GM11168 (cell line): ENCODE measurements at regions not wholly inside any gene's neighbourhood (a gene's known extent, or its start where the extent isn't known, plus 50 kb on each side); places are given as distances from the start of the nearest gene placed in this dataset.

Experiments used
- in situ Hi-C: fragments of 300-500 bp; cut with MboI; formaldehyde crosslinking; loops from one replicate; pipeline ENCODE4 v1.12.0; 2022; ENCODE audit warnings: low sequenced_read_pairs; ENCODE audit not compliant: unreplicated experiment

DNA sequence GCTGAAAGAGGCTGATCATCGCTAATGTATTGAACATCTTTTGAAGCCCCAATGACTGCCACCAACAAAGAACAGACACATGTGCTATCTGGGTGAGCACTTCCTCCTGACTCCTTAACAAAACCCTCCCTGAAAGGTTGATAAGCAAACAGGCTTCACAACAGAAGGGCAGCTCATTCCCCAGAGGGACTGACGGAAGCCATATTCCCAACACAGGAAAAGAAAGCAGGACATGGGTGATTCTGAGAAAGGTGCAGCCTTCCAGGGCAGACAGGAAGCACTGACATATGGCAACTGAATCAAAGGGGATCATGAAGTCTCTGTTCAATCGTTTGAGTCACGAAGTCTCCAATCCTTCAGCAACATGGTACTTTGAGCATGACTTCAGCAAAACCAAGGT is 929.0 kb downstream of the MCTP2 start:
- in situ Hi-C loops = no loop called here

DNA sequence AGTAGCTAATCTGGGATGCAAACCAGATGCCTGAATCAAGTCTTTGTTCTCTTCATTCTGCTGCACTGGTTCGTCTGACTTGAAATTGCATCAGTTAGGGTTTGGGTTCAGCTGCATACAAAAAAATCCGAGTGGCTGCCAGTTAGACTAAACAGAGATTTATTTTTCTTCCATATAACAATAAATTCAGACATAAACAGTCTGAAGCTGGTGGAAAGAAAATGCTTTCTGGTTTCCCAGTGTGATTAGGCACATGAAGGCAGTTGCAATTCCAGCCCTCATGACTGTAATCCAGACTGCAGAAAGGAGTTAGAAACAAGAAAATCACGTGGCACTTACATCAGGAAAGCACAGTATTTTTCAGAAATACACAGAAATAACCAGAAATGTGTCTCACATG is 930.7 kb downstream of the MCTP2 start:
- in situ Hi-C loops = no loop called here

DNA sequence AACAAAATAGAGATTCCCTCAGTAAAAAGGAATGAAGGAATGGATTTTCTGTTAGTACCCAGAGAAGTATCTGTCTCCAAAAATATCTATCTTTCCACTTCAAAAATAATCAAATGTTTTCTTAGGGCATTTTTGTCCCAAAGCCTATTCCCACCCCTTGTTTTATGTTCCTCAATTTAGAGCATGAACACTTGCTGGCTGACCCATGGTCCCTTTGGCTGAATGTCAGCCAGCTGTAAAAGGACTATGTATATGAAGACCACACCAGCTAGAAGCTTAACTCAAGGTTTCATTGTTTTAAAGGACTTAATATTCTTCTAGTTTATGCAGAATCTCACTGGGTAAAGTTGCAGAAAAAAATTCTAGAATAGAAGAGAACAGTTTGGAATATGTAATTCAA is 931.2 kb downstream of the MCTP2 start:
- in situ Hi-C loops = no loop called here

DNA sequence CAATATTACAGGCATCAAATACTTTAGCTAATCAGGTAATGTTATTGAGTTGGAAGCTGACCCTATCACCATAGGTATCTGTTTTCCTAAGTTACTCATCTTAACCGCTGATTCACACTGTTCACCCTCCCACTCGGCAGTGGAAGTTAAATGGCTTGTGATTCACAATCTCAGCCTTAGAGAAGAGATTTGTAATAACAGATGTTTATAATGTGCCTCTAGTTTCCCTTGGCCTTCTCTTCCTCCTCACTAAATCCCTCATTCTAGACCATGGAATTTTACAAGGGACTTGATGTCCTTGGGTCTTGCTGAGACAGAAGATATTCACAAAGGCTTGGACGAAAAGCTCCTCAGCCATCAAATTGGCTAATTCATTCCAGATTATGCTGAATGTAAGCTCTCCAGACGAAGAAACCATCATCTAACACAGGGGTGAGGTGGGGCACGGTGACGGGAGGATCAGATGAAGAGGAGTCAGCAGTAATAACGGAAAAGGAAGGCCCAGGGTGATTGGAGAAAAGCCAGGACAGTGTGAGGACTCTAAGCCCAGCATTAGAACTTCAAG is 931.7 kb downstream of the MCTP2 start:
- in situ Hi-C loops = no loop called here

DNA sequence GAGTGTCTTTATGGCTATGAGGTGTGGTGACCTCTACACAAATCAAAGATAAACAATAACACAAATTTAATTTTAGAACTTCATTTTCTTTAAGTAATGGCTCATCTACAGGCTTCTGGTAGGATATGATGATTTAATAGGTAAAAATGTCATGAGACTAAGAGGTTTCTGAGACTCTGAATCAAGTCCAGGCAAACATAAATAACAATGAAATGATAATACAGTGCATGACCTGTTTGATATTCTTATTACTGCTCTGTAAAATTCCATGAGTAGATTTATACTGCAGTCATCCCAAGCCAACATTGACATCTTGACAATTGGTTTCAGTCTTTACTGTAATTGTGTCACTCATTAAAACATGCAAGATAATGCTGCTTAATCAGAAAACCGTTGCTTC is 936.8 kb downstream of the MCTP2 start:
- in situ Hi-C loops = no loop called here

DNA sequence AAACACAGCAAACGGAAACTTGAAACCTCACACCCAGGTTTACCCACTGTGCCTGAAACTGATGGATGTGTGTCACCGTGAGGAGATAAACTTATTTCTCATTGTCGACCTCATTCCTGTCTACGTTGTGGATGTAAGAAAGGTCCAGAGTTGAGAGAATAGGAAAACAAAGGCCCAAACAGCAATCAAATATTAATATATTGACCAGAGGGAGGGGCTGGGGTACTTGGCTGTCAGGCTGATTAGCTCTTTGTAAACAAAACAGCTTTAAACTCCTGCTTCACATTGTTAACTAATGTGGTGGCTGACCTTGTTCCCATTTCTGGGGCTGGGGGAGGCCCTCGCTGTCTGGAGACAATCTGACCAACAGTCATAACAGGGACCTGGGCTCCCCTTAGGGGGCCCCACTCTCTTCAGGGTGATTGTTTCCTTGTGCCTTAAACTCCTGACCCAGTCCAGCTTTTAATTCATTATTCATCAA is 937.6 kb downstream of the MCTP2 start:
- in situ Hi-C loops = no loop called here

DNA sequence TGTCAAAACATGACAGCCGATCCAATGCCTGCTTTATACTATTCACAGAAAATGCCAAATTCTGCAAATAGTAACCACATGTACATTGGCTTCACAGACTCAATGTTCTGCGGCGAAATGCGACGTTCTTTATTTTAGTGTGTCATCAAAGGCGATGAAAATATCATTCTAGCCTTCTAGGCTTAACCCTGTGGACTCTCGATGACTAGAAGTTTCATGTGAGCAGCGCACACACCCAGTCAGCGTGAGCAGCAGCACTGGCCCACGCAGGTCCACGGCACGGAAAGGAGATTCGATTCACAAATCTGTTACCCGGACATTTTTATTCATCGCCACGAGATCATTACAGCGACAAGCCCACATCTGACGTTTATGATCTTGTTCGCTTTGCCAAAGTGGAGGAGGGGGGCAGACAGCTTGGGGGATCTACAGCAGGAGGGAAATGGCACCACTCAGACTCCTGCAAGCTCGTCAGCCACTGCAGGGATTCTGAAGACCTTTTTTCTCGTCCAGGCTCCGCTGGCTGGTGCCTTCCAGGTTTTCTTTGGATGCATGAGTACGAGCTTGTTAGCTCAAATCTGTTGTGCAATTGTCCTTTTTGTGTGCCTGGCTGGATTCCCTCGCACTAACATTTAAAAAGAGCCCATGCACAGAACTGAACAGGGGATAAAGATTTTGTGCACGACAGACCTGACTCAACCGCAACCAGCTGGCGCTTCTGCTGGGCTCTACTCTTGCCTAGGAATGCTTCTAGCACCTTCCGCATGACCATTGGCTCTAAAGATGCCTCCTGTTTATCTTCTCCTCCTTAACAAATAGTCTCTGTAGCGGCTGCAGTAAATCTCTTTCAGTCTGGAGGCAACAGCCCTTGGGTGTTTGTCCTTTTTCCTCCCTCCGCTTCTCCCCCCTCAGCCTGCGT is 938.4 kb downstream of the MCTP2 start:
- in situ Hi-C loops = no loop called here

DNA sequence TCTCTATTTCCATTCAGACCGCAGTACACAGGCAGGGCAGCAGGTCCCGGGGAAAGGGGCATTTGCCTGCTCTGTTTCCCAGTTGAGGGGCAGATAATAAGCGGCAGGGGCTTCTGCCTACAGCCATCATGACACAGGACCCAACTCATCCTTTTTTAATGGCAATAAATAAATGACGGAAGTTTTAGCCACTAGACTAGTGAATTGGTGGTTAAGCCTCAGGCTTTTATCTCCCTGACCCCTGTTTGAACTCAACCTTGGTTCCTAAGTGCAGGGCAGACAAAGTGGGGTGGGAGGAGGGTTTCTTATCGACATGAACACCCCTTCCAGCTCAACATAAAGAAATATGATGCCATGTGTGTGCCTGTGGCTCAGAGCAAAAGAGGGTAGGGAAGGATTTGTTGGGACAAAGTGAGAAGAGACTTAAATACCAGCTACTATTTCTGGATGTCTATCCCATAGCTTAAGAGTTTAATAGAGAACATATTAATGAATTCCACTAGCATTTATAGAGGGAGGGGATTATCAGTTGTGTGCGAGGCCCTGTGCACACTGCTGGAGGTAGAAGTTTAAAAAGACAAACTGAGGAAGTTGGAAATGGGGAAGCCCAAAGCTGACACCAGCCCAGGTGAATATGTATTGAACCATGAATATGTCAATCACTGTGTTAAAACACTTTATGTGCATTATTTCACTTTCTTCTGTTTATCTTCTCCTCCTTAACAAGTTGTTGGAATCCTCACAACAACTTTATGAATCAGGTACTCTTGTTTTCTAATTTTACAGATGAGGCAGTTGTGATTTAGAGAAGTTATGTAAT is 939.4 kb downstream of the MCTP2 start:
- in situ Hi-C loops = no loop called here

DNA sequence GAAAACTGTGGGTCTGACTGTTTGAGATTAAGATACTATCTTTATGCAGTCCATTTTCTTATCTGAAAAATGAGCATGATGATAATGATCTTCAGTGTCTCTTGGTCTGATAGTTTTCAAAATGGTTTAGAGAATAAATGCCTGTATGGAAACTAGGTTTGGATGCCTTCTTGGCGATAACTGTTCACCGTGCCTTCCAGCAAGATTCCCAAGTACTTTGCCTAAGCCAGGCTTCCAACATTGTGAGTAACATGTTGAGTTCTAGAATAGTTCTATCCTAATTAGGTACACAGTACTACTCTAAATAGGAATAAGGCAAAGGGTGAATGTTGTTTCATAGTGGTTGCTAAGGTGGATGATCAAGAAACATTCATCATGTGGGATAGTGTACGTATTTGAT is 940.2 kb downstream of the MCTP2 start:
- in situ Hi-C loops = no loop called here

DNA sequence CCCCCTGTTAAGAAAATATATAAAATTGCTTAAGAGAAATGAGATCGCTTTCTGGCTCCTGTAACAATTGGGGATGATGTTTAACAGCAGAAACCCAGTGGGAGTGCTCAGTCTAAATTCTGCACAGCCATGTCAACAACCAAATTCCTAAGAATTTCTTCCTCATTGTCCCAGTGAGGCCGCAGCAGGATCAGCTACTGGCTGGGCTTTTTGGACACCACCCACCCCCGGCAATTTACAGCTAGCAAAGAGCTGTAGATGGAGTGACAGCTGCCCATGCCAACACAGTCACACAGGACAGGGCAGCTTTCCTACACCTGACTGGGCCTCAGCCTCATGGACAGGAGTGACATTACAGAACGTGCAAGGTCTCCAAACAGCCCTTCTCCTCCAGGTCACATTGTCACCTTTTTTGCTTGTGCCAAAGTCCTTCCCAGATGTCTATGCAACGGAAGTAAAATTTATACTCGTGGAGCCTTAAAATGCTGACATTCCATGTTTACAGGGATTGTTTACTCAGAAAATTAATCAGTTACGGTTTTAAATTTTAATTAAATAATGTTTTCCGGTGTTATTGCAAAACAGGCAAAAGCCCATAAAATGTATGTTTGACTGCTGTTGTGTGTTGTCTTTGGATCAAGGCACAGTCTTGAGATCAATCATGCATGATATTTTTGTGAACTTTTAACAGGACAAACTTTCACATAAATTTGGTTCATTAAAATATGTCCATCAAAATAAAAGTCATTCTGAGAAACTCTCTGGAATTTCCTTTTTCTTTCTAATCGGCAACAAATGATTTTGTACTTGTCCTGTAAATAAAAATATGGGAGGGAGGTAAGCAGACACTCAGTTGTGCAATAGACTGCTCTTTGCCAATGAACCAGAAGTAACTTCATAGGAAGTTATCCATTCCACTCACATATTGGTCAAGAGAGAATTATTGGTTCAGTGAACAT is 943.2 kb downstream of the MCTP2 start:
- in situ Hi-C loops = no loop called here

DNA sequence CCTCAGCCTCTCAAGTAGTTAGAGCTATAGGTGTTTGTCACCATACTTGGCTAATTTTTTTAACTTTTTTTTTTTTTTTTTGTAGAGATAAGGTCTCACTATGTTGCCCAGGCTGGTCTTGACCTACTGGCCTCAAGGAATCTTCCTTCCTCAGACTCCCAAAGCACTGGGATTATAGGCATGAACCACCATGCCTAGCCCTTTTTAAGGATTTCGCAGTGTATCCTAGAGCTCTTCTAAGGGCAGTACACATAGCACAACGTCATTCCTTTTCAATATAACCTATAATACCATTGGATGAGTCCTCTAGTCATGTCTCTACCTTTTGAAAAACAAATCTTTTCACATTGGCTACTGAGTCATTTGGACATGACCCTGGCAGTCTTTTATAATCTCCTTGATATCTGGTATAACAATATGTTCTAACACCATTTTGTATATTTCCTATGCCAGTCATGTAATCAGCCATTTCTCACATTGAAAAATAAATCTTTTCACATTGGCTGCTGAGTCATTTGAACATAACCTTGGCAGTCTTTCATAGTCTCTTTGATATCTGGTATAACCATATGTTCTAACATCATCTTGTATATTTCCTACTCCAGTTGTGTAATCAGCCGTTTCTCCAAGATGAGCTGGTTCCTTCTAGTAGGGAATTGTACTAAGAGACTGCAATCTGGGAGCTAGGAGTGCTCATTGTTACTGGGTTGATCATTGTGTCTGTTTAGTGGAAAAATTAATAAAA is 944.7 kb downstream of the MCTP2 start:
- in situ Hi-C loops = no loop called here

DNA sequence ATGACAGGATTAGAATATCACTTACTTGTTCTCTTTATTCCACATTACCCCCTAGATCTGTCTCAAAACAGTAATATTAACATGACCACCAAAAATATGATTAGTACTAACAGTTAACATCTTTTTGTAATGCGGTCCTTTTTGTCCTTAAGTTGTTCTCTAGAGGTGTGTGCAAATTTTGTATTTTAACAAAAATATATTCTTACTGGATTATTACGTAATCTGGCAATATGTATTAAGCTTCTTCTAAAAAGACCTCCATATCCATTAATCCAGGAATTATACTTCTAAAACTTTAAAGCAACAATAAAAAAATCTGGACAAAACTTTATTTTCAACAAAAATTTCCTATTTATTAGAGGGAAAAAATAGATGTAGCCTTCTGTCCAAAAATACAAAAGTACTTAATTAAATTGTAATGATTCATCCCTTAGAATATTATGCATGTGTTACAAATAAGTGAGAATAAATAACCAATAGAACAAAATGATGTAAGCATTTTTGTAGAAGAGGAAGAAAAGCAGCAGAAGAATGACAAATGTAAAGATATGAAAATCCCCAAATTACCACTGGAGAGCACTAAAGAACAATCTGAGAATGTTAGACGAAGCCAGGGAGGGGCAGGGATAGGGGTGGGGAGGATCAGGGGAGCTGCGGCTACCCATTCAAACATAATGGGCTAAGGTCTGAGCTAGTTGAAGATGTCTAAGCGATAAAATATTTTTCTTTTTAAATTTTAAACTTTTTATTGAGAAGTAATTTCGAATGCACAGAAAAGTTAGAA is 945.6 kb downstream of the MCTP2 start:
- in situ Hi-C loops = no loop called here

DNA sequence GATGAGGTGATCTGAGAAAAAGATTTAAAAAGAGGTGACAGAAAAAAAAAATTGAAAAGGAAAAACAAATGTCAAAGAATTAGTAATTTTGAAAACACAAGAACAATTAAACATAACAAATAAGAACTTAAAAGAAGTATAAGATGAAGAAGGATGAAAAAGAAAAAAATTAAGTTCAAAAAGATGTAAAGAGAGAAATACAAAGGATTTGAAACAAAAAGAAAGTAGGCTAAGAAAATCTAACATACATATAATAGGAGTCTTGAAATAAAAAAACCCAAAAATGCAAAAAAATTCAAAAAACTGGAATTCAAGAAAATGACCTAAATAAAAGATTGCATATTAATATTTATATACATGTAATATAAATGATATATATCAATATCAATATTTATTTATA is 949.2 kb downstream of the MCTP2 start:
- in situ Hi-C loops = no loop called here

DNA sequence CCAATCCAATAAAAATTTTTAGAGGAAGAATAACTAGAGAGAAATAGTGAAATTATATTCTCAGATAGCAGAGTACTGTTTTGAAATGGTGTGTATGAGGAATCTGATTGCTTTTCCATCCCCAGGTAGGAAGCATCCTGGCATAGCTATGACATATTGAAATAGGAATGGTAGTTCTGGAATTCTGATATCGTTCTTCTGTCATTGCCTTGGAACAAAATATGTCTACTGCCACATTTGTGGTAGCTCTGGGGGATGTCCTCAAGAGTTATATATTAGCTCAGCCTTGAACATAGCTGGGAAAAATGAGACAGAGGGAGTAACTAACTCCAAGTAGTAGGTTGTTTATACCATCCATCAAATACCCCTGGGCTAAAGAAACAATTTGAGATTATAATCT is 950.7 kb downstream of the MCTP2 start:
- in situ Hi-C loops = no loop called here

DNA sequence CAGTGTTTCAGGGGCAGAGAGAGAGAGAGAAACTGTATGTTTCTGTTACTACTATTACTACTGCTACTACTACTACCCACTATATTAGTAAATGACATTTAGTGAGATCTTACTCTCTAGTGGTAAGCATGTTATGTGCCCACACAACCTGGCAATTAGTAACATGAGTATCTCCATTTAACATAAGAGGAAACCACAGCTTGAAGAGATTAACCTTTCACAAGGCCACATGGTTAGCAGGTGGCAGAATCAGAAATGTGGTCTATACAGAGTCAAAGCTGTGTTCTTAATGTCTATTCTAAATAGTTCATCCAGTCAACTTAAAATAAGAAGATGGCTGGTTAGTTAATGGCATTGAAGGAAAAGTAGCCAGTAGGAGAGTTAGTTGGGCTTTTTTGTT is 961.6 kb downstream of the MCTP2 start:
- in situ Hi-C loops = no loop called here

DNA sequence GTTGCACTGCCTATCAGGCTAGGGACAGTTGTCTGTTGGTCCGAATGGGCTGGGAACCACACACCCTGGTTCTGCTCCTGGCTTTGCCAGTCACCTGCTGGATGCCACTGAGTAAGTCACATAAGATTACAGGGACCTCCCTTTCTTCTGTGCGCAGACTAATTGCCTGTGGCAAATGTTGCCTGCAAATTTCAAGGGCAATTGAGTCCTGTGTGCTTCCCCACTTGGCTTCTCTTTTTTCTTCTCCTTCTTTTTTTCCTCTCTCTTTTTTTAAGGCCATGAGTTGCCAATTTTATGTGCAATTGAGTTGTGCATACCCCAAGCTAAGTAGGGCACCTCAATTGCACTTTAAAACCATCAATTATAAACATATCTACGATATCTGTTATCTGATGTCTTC is 963.4 kb downstream of the MCTP2 start:
- in situ Hi-C loops = no loop called here

DNA sequence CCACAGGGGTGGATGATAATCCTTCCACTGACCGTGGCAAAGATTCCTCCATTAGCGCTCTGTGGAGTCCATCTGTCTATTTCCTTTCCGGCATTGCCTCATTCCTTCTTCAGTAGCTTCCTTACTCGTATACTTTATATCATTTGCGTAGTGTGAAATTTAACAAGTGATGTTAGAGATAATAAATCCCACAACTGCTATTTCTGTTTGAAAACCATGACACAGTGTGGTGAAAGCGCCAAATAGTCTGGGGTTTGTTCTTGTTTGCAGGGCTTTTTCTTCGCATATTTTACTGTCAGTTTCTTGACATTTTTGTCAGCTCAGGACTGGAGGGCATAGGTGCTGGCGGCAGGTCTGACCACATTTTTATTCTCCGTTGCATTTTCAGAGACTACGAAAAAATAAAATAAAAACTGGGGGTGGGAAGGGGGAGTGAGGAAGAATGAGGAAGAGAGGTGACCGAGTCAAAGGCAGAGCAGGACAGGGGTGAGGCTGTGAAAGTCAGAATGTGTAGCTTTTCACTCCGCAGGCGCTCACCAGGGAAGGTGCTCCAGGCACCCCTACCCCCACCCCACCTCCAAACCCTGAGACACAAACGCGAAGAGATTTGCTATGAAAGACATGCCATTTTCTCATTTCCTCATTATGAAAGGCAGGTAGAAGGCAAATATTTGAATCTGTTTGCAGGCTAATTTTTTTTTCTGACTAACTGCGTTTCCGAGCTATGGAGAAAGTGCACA is 965.0 kb downstream of the MCTP2 start:
- in situ Hi-C loops = no loop called here
